ENCODE measurements at regions not wholly inside any gene's neighbourhood (a gene's known extent, or its start where the extent isn't known, plus 50 kb on each side); places are given as distances from the start of the nearest gene placed in this dataset.

DNA sequence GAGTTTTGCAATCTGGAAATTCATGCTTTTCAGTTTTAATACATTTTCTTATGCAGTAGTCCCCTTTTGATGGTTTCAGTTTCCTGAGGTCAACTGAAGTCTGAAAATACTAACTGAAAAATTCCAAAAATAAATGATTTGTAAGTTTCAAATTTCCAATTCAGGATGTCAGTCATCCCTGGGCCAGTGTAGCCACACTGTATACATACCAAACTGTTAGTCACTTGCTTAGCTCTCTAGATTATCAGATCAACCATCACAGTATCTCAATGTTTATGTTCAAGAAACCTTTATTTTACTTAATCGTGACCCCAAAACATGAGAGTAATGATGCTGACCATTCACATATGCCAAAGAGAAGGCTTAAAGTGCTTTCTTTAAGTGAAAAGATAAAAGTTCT is 715.5 kb downstream of the GBE1 start:
- TF ChIP-seq CTCF (IDR thresholded peaks at IDR 0.05; ENCODE audit: unreplicated experiment), result no peak
- H3K4me1 Mint-ChIP-seq (ENCODE audit: unreplicated experiment), result no peaks in the 10 kb centered on the region
- no peaks in the 10 kb centered on the region for H3K36me3 Mint-ChIP-seq (ENCODE audit: low read depth, unreplicated experiment)
- DNase-seq (ENCODE audit: low spot score), result no peak
- H3K9me3 Mint-ChIP-seq (ENCODE audit: unreplicated experiment), result no peaks in the 10 kb centered on the region
- H3K27me3 Mint-ChIP-seq (ENCODE audit: unreplicated experiment), result no peaks in the 10 kb centered on the region
- no peak overlapping the region for H3K27ac Mint-ChIP-seq (ENCODE audit: unreplicated experiment)
- no peak overlapping the region for H3K4me3 Mint-ChIP-seq (ENCODE audit: unreplicated experiment)

GRCh38 chr3:81045246-81045645 is 716.2 kb downstream of the GBE1 start:
- H3K4me3 Mint-ChIP-seq (ENCODE audit: unreplicated experiment), result no peak overlapping the region
- H3K36me3 Mint-ChIP-seq (ENCODE audit: low read depth, unreplicated experiment), result no peaks in the 10 kb centered on the region
- no peaks in the 10 kb centered on the region for H3K4me1 Mint-ChIP-seq (ENCODE audit: unreplicated experiment)
- peaks cover 2% of the 10 kb centered on the region for H3K27me3 Mint-ChIP-seq (ENCODE audit: unreplicated experiment)
- no peaks in the 10 kb centered on the region for H3K9me3 Mint-ChIP-seq (ENCODE audit: unreplicated experiment)
- TF ChIP-seq CTCF (IDR thresholded peaks at IDR 0.05; ENCODE audit: unreplicated experiment), result no peak
- no peak for DNase-seq (ENCODE audit: low spot score)
- H3K27ac Mint-ChIP-seq (ENCODE audit: unreplicated experiment), result no peak overlapping the region

GRCh38 chr3:81043660-81044199 is 717.7 kb downstream of the GBE1 start:
- no peak for DNase-seq (ENCODE audit: low spot score)
- Mint-ChIP-seq H3K9me3 (ENCODE audit: unreplicated experiment) (no peaks in the 10 kb centered on the region), H3K4me1 (ENCODE audit: unreplicated experiment) (no peaks in the 10 kb centered on the region), H3K27ac (ENCODE audit: unreplicated experiment) (no peak overlapping the region), H3K27me3 (ENCODE audit: unreplicated experiment) (peaks cover 2% of the 10 kb centered on the region), H3K36me3 (ENCODE audit: low read depth, unreplicated experiment) (no peaks in the 10 kb centered on the region), H3K4me3 (ENCODE audit: unreplicated experiment) (no peak overlapping the region)
- TF ChIP-seq CTCF (IDR thresholded peaks at IDR 0.05; ENCODE audit: unreplicated experiment), result no peak

GRCh38 chr3:81043009-81043408 is 718.4 kb downstream of the GBE1 start:
- DNase-seq (ENCODE audit: low spot score), result no peak
- no peak for TF ChIP-seq CTCF (IDR thresholded peaks at IDR 0.05; ENCODE audit: unreplicated experiment)
- Mint-ChIP-seq H3K4me1 (ENCODE audit: unreplicated experiment) (no peaks in the 10 kb centered on the region), H3K36me3 (ENCODE audit: low read depth, unreplicated experiment) (no peaks in the 10 kb centered on the region), H3K27ac (ENCODE audit: unreplicated experiment) (no peak overlapping the region), H3K4me3 (ENCODE audit: unreplicated experiment) (no peak overlapping the region), H3K27me3 (ENCODE audit: unreplicated experiment) (peaks cover 2% of the 10 kb centered on the region), H3K9me3 (ENCODE audit: unreplicated experiment) (no peaks in the 10 kb centered on the region)

GRCh38 chr3:81041331-81041730 is 720.1 kb downstream of the GBE1 start:
- no peak overlapping the region for H3K27ac Mint-ChIP-seq (ENCODE audit: unreplicated experiment)
- no peak overlapping the region for H3K4me3 Mint-ChIP-seq (ENCODE audit: unreplicated experiment)
- peaks cover 2% of the 10 kb centered on the region for H3K27me3 Mint-ChIP-seq (ENCODE audit: unreplicated experiment)
- H3K36me3 Mint-ChIP-seq (ENCODE audit: low read depth, unreplicated experiment), result no peaks in the 10 kb centered on the region
- no peaks in the 10 kb centered on the region for H3K4me1 Mint-ChIP-seq (ENCODE audit: unreplicated experiment)
- H3K9me3 Mint-ChIP-seq (ENCODE audit: unreplicated experiment), result no peaks in the 10 kb centered on the region
- no peak for TF ChIP-seq CTCF (IDR thresholded peaks at IDR 0.05; ENCODE audit: unreplicated experiment)
- DNase-seq (ENCODE audit: low spot score), result no peak

Data from endothelial cell (in vitro differentiated cells).